H1 (cell line): ENCODE measurements at regions not wholly inside any gene's neighbourhood (a gene's known extent, or its start where the extent isn't known, plus 50 kb on each side); places are given as distances from the start of the nearest gene placed in this dataset.
"Not testable (repeated sequence)": the region's sequence is repeated elsewhere in the genome, so short reads cannot be mapped to it uniquely, and the experiment has no call there.

Experiments
- ASH2L ChIP-seq: fragments of 200-600, 300-600 bp; sonication (generic); IDR thresholded peaks from one replicate; pipeline ENCODE4 v1.7.1; 2017; ENCODE audit warnings: low read length
- BRCA1 ChIP-seq: IDR thresholded peaks from 2 replicates; pipeline ENCODE4 v1.6.1; 2012; ENCODE audit warnings: low read depth, low read length, improper control_type of control experiment
- CTCF ChIP-seq, 3 experiments: IDR thresholded peaks; 1 replicate in 2 of 3; 2 replicates in 1 of 3; pipeline versions ENCODE4 v1.5.1 to v1.6.1; 2011; ENCODE audit warnings: low read length in 3 of 3, mild to moderate bottlenecking in 3 of 3, inconsistent platforms in 2 of 3, low read depth in 1 of 3, moderate library complexity in 1 of 3; ENCODE audit not compliant: insufficient read depth in 1 of 3; ENCODE audit errors: control extremely low read depth in 1 of 3
- GABPA ChIP-seq: IDR thresholded peaks from 2 replicates; pipeline ENCODE4 v1.6.1; 2011; ENCODE audit warnings: mild to moderate bottlenecking, low read length, moderate library complexity, borderline replicate concordance; ENCODE audit not compliant: insufficient read depth
- NRF1 ChIP-seq: IDR thresholded peaks from 2 replicates; pipeline ENCODE4 v1.6.1; 2011; ENCODE audit warnings: mild to moderate bottlenecking, low read depth, low read length, improper control_type of control experiment
- POLR2AphosphoS5 ChIP-seq: IDR thresholded peaks from 2 replicates; pipeline ENCODE4 v1.6.1; 2011; ENCODE audit warnings: low read depth, low read length

DNA sequence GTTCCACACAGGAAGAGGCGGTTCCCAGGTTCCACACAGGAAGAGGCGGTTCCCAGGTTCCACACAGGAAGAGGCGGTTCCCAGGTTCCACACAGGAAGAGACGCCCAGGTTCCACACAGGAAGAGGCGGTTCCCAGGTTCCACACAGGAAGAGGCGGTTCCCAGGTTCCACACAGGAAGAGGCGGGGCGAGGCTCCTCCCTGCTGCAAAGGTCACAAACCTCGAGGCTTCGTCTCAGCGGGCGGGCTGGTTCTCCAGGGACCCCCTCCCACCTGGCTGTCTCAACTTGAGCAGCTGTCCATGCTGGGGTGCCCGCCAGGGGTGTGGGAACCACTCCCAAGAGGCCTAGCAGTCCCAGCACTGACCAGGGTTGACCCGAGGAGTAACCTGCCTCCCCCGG lies 94.3 kb upstream of the RUFY1 start:
- TF ChIP-seq CTCF (IDR thresholded peaks at IDR 0.05; ENCODE audit: control extremely low read depth in 1 of 3, insufficient read depth in 1 of 3, low read depth in 1 of 3, low read length in 3 of 3); BRCA1; NRF1; POLR2AphosphoS5; ASH2L; GABPA: not testable (repeated sequence)
